Activated CD8-positive, alpha-beta T cell treated with anti-CD3 and anti-CD28 coated beads, Interleukin-2, amount 10 ng/mL, durations not matched to agents 7 days and 5 days (primary cell): ENCODE measurements at regions not wholly inside any gene's neighbourhood (a gene's known extent, or its start where the extent isn't known, plus 50 kb on each side); places are given as distances from the start of the nearest gene placed in this dataset.
"Not testable (repeated sequence)": the region's sequence is repeated elsewhere in the genome, so short reads cannot be mapped to it uniquely, and the experiment has no call there.

Experiments used
- ATAC-seq: fragments of 150-1000 bp; cut with Tn5 transposase; one replicate; pipeline ENCODE4 v1.10.0; 2021; ENCODE audit warnings: moderate library complexity
- CTCF ChIA-PET: fragments of 350-600 bp; sonication (Branson Sonifier 250); formaldehyde crosslinking; loops from one replicate; lab custom pipeline; 2021; ENCODE audit warnings: antibody characterized with exemption; lab: Charles Lee
- POLR2A ChIA-PET: fragments of 350-600 bp; sonication (Branson Sonifier 250); formaldehyde crosslinking; loops from one replicate; lab custom pipeline; 2021; ENCODE audit warnings: antibody characterized with exemption; lab: Charles Lee
- DNase-seq: peaks from one replicate; pipeline ENCODE4 v3.0.0-alpha.2; 2020
- H3K27ac Mint-ChIP-seq: one replicate; pipeline ENCODE4 v1.8.0; 2021; ENCODE audit warnings: mild to moderate bottlenecking, mixed read lengths
- H3K27me3 Mint-ChIP-seq: one replicate; pipeline ENCODE4 v1.8.0; 2021; ENCODE audit warnings: low read depth, mixed read lengths
- H3K36me3 Mint-ChIP-seq: one replicate; pipeline ENCODE4 v1.8.0; 2021; ENCODE audit warnings: low read depth, mixed read lengths
- H3K4me1 Mint-ChIP-seq: one replicate; pipeline ENCODE4 v1.8.0; 2021; ENCODE audit warnings: low read depth, mixed read lengths
- H3K4me3 Mint-ChIP-seq: one replicate; pipeline ENCODE4 v1.8.0; 2021; ENCODE audit warnings: mild to moderate bottlenecking, mixed read lengths
- H3K9me3 Mint-ChIP-seq: one replicate; pipeline ENCODE4 v1.8.0; 2022; ENCODE audit warnings: mixed read lengths; ENCODE audit not compliant: insufficient read depth

- H3K4me3 Mint-ChIP-seq, H3K36me3 Mint-ChIP-seq, H3K27ac Mint-ChIP-seq, H3K27me3 Mint-ChIP-seq, DNase-seq, H3K4me1 Mint-ChIP-seq, ATAC-seq, POLR2A ChIA-PET, H3K9me3 Mint-ChIP-seq, CTCF ChIA-PET: not testable (repeated sequence)
Measured at GRCh38 chr15:24304747-24305146, 370.8 kb upstream of the NPAP1 start.

- POLR2A ChIA-PET, H3K36me3 Mint-ChIP-seq, CTCF ChIA-PET, DNase-seq, H3K9me3 Mint-ChIP-seq, H3K27ac Mint-ChIP-seq, ATAC-seq, H3K4me3 Mint-ChIP-seq, H3K4me1 Mint-ChIP-seq, H3K27me3 Mint-ChIP-seq: not testable (repeated sequence)
Measured at GRCh38 chr15:24305643-24306042, 369.9 kb upstream of the NPAP1 start.

GRCh38 chr15:24309700-24310099 lies 365.9 kb upstream of the NPAP1 start:
- POLR2A ChIA-PET, result not testable (repeated sequence)

GRCh38 chr15:24311692-24312091 lies 363.9 kb upstream of the NPAP1 start:
- H3K36me3 Mint-ChIP-seq, H3K27me3 Mint-ChIP-seq, DNase-seq, CTCF ChIA-PET, H3K9me3 Mint-ChIP-seq, H3K27ac Mint-ChIP-seq, H3K4me3 Mint-ChIP-seq, H3K4me1 Mint-ChIP-seq, ATAC-seq: not testable (repeated sequence)
- POLR2A ChIA-PET, result interaction anchor here (0.6 kb wide), 1 partner anchor 24 kb away, joined by 4 read pairs; no protein-coding TSS in a partner anchor

More at GRCh38 chr15:24309700-24310099, 365.9 kb upstream of the NPAP1 start:
- H3K27me3 Mint-ChIP-seq, DNase-seq, H3K4me3 Mint-ChIP-seq, H3K4me1 Mint-ChIP-seq, H3K27ac Mint-ChIP-seq, H3K36me3 Mint-ChIP-seq, H3K9me3 Mint-ChIP-seq, CTCF ChIA-PET, ATAC-seq: not testable (repeated sequence)

- ATAC-seq, POLR2A ChIA-PET, H3K27me3 Mint-ChIP-seq, CTCF ChIA-PET, H3K9me3 Mint-ChIP-seq, H3K27ac Mint-ChIP-seq, H3K4me1 Mint-ChIP-seq, DNase-seq, H3K36me3 Mint-ChIP-seq, H3K4me3 Mint-ChIP-seq: not testable (repeated sequence)
Measured at GRCh38 chr15:24316326-24316725, 359.2 kb upstream of the NPAP1 start.

- Mint-ChIP-seq H3K9me3 (peaks cover 5% of the 10 kb centered on the region), H3K27ac (no peak overlapping the region), H3K27me3 (no peaks in the 10 kb centered on the region), H3K36me3 (no peaks in the 10 kb centered on the region), H3K4me3 (no peak overlapping the region), H3K4me1 (no peaks in the 10 kb centered on the region)
- DNase-seq (no peak), ATAC-seq (no peak)
- ChIA-PET POLR2A (no interaction called here), CTCF (no interaction called here)
Measured at GRCh38 chr15:24318981-24319380, 356.6 kb upstream of the NPAP1 start.

- H3K27ac Mint-ChIP-seq, H3K27me3 Mint-ChIP-seq, H3K4me3 Mint-ChIP-seq, DNase-seq, H3K4me1 Mint-ChIP-seq, POLR2A ChIA-PET, ATAC-seq, H3K36me3 Mint-ChIP-seq, H3K9me3 Mint-ChIP-seq, CTCF ChIA-PET: not testable (repeated sequence)
Measured at GRCh38 chr15:24324096-24324495, 351.5 kb upstream of the NPAP1 start.

GRCh38 chr15:24326513-24326912 lies 349.1 kb upstream of the NPAP1 start:
- H3K4me1 Mint-ChIP-seq, ATAC-seq, DNase-seq, H3K27me3 Mint-ChIP-seq, H3K4me3 Mint-ChIP-seq, CTCF ChIA-PET, POLR2A ChIA-PET, H3K27ac Mint-ChIP-seq, H3K9me3 Mint-ChIP-seq, H3K36me3 Mint-ChIP-seq: not testable (repeated sequence)

GRCh38 chr15:24331964-24332363 lies 343.6 kb upstream of the NPAP1 start:
- peaks cover 26% of the 10 kb centered on the region for H3K9me3 Mint-ChIP-seq
- H3K27ac Mint-ChIP-seq, H3K36me3 Mint-ChIP-seq, DNase-seq, POLR2A ChIA-PET, ATAC-seq, H3K4me1 Mint-ChIP-seq, H3K27me3 Mint-ChIP-seq, CTCF ChIA-PET, H3K4me3 Mint-ChIP-seq: not testable (repeated sequence)

- H3K36me3 Mint-ChIP-seq, H3K9me3 Mint-ChIP-seq, CTCF ChIA-PET, H3K27ac Mint-ChIP-seq, H3K4me3 Mint-ChIP-seq, ATAC-seq, POLR2A ChIA-PET, H3K27me3 Mint-ChIP-seq, H3K4me1 Mint-ChIP-seq, DNase-seq: not testable (repeated sequence)
Measured at GRCh38 chr15:24341876-24342275, 333.7 kb upstream of the NPAP1 start.

- peaks cover 10% of the 10 kb centered on the region for H3K9me3 Mint-ChIP-seq
- H3K27me3 Mint-ChIP-seq, H3K4me1 Mint-ChIP-seq, POLR2A ChIA-PET, H3K36me3 Mint-ChIP-seq, H3K27ac Mint-ChIP-seq, H3K4me3 Mint-ChIP-seq, ATAC-seq, DNase-seq, CTCF ChIA-PET: not testable (repeated sequence)
Measured at GRCh38 chr15:24352777-24353176, 322.8 kb upstream of the NPAP1 start.

GRCh38 chr15:24381103-24381502 lies 294.5 kb upstream of the NPAP1 start:
- H3K36me3 Mint-ChIP-seq, DNase-seq, H3K27ac Mint-ChIP-seq, H3K9me3 Mint-ChIP-seq, ATAC-seq, H3K4me3 Mint-ChIP-seq, POLR2A ChIA-PET, H3K27me3 Mint-ChIP-seq, CTCF ChIA-PET, H3K4me1 Mint-ChIP-seq: not testable (repeated sequence)

- POLR2A ChIA-PET, CTCF ChIA-PET, H3K4me3 Mint-ChIP-seq, ATAC-seq, H3K4me1 Mint-ChIP-seq, H3K27me3 Mint-ChIP-seq, DNase-seq, H3K36me3 Mint-ChIP-seq, H3K27ac Mint-ChIP-seq, H3K9me3 Mint-ChIP-seq: not testable (repeated sequence)
Measured at GRCh38 chr15:24385258-24385657, 290.3 kb upstream of the NPAP1 start.
